Stimulated activated CD4-positive, alpha-beta T cell treated with anti-CD3 and anti-CD28 coated beads, TNF-alpha, amount 100 ng/mL, for 1 hour (primary cell): ENCODE measurements at regions not wholly inside any gene's neighbourhood (a gene's known extent, or its start where the extent isn't known, plus 50 kb on each side); places are given as distances from the start of the nearest gene placed in this dataset.
"Not testable (repeated sequence)": the region's sequence is repeated elsewhere in the genome, so short reads cannot be mapped to it uniquely, and the experiment has no call there.

Source experiments
- DNase-seq, 3 donors: peaks; one replicate each; pipeline ENCODE4 v3.0.0-alpha.2; 2020; ENCODE audit warnings: low read depth in 3 of 3, low spot score in 1 of 3

DNA sequence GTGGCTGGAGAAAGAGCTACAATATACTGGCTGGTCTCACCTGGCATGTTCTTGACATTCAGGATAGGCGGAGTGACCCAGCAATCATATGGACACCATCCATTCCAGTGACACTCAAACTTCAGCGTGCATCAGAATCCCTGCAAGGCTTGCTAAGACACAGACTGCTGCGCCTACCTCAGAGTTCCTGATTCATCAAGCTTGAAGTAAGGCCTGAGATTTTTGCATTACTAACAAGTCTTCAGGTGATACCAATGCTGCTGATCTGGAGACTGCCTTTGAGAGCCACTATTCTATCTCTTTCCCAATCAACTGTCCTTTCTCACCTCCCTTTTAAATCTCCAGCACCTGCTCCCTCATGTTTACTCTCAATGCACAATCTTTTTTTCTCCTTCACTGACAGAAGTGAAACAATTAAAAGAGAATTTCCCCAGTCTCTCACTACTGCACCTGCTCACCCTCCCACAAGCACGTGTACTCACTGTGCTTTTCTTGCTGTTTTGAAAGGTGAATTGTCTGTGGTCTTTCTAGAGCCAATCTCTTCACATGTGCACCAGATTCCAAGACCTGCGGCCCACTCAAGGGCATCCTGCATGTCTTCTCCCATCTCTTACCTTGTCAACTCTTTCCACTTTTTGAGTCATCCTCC is 519.2 kb downstream of the TTLL7 start:
- DNase-seq = not testable (repeated sequence)

GRCh38 chr1:83478127-83478526 is 520.8 kb downstream of the TTLL7 start:
- not testable (repeated sequence) for DNase-seq

DNA sequence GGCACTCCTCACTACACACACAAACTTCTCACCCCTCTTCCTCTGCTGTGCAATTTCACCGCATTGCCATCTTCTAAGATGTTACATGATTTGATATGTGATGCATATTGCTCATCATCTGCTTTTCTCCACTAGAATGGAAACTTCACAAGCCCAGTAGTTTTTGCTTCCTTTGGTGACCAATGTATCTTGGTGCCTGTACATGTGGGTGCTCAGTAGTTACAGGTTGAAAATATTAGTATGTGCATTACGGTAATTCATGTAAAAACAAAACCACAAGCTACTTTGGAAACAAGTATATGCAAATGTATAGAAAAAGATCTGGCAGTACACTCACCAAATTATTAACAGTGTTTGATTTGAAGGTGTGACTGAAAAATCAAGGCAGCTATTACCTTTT is 522.4 kb downstream of the TTLL7 start:
- DNase-seq = not testable (repeated sequence)

- not testable (repeated sequence) for DNase-seq
Measured at GRCh38 chr1:83474946-83475345, 524.0 kb downstream of the TTLL7 start.

GRCh38 chr1:83473986-83474385 is 524.9 kb downstream of the TTLL7 start:
- DNase-seq = not testable (repeated sequence)

- DNase-seq = not testable (repeated sequence)
Measured at GRCh38 chr1:83472066-83472465, 526.9 kb downstream of the TTLL7 start.

DNA sequence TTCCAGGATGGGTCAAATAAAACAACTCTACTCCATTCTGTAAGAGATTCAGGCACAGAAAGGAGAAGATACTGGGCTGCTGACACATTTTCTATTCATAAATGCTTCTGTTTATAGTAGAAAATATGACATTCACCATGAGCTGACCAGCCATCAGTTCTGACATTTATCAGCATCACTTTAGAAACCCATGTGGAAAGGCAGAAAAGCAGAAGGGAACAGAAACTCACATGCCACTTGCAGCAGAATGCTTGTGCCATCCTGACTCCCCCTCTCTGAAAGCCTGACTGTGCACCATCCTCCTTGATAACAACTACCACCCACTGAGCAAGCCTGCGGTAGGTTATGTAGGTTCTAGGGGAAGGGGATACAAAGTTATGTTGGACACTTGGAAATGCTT is 527.7 kb downstream of the TTLL7 start:
- DNase-seq = not testable (repeated sequence)

- not testable (repeated sequence) for DNase-seq
Measured at GRCh38 chr1:83468336-83468735, 530.6 kb downstream of the TTLL7 start.

- not testable (repeated sequence) for DNase-seq
Measured at GRCh38 chr1:83457735-83458248, 541.1 kb downstream of the TTLL7 start.

- DNase-seq = not testable (repeated sequence)
Measured at GRCh38 chr1:83457281-83457680, 541.7 kb downstream of the TTLL7 start.

DNA sequence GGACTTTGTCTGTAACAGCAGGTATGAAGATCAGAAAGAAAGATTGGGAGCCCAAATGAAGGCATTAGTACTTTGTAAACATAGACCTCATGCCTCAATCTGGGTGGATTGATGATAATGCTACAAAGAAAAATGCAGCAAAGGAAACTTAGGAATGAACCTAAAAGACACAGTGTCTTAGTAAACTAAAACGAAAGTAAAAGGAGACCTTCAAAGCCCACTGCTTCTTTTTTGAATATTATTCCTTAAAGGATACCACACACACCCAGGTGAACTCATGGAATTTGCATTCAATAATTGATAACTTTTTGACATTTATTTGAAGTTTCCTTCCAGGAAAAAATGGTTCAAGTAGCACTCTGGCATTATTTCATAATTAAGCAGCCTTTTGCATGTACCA is 543.2 kb downstream of the TTLL7 start:
- DNase-seq = not testable (repeated sequence)

GRCh38 chr1:83445873-83446272 is 553.1 kb downstream of the TTLL7 start:
- not testable (repeated sequence) for DNase-seq

DNA sequence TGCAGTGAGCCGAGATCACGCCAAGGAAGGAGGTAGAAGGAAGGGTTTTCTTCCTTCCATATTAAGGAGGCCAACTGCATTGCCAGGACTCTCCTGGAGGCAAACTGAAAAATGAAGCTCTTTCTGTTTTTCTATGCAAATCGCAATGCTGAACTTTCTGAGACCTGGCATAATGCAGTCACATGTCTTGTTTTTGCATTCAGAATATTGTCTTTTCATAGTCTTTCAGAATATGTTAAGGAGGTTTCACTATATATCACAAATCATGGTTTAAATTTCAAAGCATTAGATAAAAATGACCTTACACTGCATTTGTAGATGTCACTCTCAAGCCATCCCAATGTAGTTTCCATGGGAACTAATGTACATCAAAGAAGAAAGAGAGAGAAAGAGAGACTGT is 556.5 kb downstream of the TTLL7 start:
- DNase-seq = not testable (repeated sequence)

- not testable (repeated sequence) for DNase-seq
Measured at GRCh38 chr1:83440586-83440985, 558.3 kb downstream of the TTLL7 start.

GRCh38 chr1:83440021-83440420 is 558.9 kb downstream of the TTLL7 start:
- DNase-seq = not testable (repeated sequence)

GRCh38 chr1:83438316-83438715 is 560.6 kb downstream of the TTLL7 start:
- DNase-seq = not testable (repeated sequence)

GRCh38 chr1:83435336-83435735 is 563.6 kb downstream of the TTLL7 start:
- not testable (repeated sequence) for DNase-seq

GRCh38 chr1:83427566-83427965 is 571.4 kb downstream of the TTLL7 start:
- not testable (repeated sequence) for DNase-seq

DNA sequence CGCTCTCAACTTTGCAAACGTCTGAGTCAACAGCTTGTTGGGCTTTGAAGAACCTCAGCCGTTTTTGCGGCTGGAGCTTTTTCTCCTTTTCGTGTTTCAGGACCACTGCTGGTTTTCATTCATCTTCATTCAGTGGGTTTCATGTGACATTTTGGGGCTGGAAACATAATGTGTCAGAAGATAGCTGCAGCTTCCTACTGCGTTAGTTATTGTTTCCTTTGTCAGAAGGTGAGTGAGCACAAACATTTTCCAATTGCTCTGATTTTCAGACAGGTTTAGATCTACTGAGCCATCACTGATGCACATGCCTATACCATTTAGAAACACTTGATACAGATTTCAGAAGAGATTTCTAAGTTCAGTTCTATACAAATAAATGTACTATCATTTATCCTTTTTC is 575.5 kb downstream of the TTLL7 start:
- DNase-seq = not testable (repeated sequence)

- no peak for DNase-seq
Measured at GRCh38 chr1:83418558-83418957, 580.4 kb downstream of the TTLL7 start.

- not testable (repeated sequence) for DNase-seq
Measured at GRCh38 chr1:83413839-83414107, 585.2 kb downstream of the TTLL7 start.

DNA sequence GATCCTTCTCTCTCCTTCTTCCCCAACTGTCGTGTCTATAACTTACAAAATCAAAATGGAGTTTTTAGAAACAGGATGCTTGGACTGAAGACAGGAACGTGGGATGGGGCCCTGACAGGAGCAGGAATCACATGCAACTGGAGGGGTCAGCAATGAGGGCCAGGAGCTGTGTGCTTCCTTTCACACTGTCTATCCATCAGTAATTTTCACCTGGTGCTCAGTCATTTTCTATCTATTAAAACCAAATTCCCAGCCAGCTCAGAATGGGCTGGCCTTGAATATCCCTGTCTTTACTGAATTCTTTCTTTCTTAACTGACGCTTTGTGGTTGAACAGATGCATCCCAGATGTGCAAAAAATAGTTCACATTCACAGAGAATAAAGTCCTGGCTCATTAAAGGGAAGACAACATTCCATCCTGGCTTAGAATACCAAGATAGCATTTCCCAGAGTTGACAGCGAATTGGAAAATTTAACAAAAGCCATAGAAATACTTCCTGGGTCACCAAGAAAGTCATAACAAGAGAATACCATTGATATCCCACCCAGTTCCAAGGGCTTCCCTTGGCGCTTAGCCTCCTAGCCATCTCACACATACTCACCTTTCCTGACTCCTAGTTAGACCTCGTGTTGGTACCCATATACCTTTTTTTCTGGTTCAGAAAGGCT is 588.1 kb downstream of the TTLL7 start:
- not testable (repeated sequence) for DNase-seq
